ENCODE measurements at regions not wholly inside any gene's neighbourhood (a gene's known extent, or its start where the extent isn't known, plus 50 kb on each side); places are given as distances from the start of the nearest gene placed in this dataset.

- no peak for TF ChIP-seq CTCF (IDR thresholded peaks at IDR 0.05)
- TF ChIP-seq POLR2A (IDR thresholded peaks at IDR 0.05): no peak
These were observed 256.7 kb upstream of the CD180 start for GRCh38 chr5:67453111-67453905.

All from tibial nerve (tissue), 3 donors.